GM18861 (cell line): ENCODE measurements at regions not wholly inside any gene's neighbourhood (a gene's known extent, or its start where the extent isn't known, plus 50 kb on each side); places are given as distances from the start of the nearest gene placed in this dataset.

ENCODE experiments used
- ATAC-seq: cut with Tn5 transposase; IDR thresholded peaks from one replicate; pipeline ENCODE4 v1.9.1; 2021; ENCODE audit not compliant: unreplicated experiment

GRCh38 chr12:107339932-107340331, 246.6 kb upstream of the CRY1 start:
- no peak for ATAC-seq

GRCh38 chr12:107340898-107341297, 247.5 kb upstream of the CRY1 start:
- no peak for ATAC-seq

GRCh38 chr12:107344035-107344808, 250.9 kb upstream of the CRY1 start:
- no peak for ATAC-seq

DNA sequence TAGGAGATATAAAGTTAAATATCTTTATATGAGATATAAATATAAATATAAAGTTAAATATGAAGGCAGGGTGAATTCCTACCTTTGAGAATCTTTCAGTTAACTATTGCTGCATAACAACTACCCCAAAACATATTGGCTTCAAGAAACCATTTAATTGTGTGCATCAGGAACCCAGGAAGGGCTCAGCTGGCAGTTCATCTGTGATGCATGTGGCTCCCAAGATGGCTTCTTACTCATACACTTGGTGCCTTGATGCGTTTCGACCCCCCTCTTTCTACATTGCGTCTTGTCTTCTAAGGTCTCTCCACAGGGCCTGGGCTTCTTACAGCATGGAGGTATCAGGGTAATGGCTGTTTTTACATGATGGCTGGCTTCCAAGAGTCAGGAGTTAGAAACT, 253.9 kb upstream of the CRY1 start:
- ATAC-seq, result no peak

DNA sequence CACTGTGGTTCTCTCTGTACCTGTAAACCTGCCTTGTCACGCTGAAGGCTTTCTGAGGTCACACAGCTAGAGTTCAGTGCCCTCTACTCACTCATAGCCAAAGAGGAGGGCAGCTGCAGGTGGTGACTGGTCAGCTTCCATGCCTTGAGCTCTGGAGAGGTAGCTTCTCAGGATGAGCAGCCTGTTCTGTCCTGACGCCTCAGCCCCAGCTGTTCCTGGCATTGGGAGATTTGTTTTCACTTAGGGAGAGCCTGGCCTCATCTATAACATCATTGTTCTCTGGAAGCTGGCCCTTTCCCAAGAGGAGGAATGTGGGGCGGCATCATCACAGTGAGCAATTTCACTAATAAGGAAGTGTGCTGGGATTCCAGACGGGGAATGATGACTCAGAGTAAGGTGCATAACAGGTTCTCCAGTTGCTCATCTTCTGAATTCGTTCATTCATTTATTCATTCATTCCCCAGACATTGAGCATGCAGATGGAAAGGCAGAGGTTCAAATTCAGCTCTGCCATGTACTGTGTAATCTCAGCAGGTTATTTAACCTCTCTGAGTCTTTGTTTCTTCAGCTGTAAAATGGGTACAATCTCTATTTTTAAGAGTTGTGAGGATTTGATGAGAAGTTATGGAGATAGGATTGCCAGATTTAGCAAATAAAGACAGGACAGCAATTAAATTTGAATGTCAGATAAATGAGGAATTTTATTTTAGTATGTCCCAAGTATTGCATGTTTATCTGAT, 255.8 kb upstream of the CRY1 start:
- no peak for ATAC-seq

DNA sequence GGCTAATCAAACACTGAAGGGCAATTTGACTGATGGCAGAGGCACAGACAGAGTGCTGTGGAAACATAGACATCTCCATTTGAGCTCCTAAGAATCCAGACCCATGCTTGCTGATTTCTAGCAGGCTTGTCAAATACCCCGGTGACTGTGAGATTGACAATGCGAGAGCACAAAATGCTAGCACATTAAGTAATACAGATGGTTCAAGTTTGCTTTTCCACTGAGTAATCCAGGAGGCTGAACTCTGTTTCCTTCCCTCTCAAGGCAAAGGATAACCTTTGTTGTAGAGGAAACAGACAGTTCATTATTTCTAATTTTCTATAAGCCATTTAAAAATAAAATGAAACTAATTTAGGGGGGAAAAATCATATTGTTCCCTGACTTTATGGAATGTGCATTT, 256.5 kb upstream of the CRY1 start:
- no peak for ATAC-seq

GRCh38 chr12:107351109-107351508, 257.8 kb upstream of the CRY1 start:
- ATAC-seq, result no peak

- no peak for ATAC-seq
Observed at GRCh38 chr12:107351713-107352112, 258.4 kb upstream of the CRY1 start.

DNA sequence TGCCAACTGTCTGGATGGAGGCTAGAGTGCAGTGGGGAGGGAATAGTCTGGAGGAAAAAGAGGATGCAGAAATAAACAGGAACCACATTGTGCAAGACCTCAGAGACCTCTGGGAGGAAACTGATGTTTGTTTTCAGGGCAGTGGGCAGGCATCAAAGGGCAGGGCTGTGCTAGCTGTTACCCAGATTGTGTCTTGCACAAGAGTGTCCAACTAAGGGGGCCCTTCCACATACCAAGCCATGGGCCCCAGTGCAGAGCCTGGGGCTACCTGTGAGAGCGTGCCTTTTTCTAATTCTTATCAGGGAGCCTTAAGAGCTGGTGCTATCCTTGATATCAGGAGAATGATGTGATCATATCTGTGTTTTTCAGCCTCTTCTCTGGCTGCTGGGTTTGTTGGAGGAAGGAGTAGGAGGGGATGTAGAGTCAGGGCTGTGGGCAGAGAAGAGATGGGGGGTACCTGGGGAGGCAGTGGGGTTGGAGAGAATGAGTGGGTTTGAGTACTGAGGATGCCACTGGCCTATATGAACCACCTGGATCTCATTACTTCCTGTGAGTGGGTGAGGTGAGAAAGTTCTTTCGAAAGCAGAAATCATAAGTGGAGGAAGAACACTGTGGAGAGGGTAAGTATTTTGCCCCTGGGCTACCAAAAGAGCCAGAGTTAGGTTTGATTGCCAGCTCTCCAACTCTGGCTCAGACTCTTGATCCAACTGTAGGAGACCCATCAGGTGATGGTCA, 259.2 kb upstream of the CRY1 start:
- ATAC-seq, result no peak

DNA sequence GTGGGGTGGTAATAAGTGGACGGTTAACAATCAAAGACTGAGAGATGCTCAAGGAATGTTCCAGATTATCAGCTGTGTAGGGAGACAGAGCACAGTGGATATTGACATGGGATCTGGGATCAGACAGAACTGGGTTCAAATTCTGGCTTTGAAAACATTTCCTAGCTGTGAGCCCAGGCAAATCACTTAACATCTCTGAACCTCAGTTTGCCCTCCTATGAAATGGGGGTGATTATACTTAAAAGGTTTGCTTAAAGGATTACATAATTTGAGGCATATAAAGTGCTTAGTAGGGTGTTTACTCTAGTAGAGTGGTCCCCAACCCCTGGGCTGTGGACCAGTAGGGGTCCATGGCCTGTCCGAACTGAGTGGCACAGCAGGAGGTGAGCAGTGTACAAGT, 260.0 kb upstream of the CRY1 start:
- ATAC-seq, result no peak

GRCh38 chr12:107355004-107355565, 261.7 kb upstream of the CRY1 start:
- ATAC-seq, result no peak

- ATAC-seq, result no peak
Observed at GRCh38 chr12:107355612-107356011, 262.3 kb upstream of the CRY1 start.

GRCh38 chr12:107356266-107356936, 263.1 kb upstream of the CRY1 start:
- ATAC-seq, result no peak

DNA sequence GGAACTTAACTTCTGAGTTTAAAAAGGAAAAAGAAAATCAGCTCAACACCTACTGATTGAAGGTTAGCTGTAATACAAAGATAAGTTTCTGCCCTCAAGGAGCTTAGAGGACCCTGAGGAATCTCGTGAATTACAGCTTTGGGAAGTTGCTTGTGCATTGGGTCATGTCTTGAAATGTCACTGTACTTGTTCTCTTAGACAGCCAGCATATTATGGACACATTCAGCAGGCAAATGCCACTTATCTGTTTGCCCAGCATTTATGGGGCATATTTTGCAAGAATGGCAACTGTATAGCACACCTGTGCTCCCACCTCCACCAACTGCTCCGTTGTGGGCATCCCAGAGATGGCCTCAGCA, 263.6 kb upstream of the CRY1 start:
- ATAC-seq, result no peak

- ATAC-seq, result no peak
Observed at GRCh38 chr12:107359382-107359781, 266.0 kb upstream of the CRY1 start.

DNA sequence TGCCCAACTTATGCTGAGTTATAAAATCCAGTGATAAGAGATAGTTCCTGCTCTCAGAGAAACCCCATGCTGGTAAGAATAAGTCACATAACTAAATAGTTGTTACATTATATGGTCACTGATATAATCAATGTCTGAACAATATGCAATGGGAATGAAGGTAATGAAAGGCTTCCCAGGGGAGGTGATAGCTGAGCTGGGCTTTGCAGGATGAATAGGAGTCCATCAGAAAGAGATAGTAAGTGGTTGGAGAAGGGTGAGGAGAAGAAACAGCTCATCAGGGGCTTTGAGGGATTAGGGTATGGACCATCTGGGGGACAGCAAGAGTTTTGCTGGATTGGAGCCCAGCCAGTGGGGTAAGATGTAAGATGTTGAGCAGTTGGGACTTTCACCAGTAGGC, 266.7 kb upstream of the CRY1 start:
- no peak for ATAC-seq

DNA sequence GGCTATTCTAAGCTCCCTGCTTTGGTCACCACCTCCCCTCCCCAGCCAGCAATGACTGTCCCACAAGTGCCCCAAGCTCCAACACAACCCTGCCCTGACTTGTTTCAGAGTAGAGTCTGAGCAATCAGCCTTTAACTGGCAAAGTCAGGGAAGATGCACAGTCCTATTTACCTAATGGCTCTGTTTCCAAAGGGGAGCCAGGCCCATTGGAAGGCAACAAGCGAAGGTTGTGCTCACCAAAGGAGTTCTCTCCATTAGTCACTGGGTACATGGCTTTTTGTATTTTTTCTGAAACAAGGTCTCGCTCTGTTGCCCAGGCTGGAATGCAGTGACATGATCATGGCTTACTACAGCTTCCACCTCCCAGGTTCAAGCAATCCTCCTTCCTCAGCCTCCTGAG, 267.1 kb upstream of the CRY1 start:
- no peak for ATAC-seq

DNA sequence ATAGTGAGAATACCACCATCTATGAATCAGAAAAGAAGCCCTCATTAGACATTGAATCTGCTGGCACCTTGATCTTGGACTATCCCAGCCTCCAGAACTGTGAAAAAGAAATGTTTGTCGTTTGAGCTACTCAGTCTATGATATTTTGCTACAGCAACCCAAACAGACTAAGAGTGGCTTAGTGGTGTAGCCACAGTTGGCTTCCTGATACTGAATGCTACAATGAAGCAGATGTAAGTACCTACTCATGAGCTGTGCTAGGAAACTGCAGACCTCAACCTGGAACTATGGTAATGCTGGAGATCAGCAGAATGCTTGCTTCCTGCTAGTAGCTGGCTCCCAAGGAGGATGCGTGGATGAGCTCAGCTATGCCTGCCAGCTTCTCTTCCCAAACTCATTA, 268.6 kb upstream of the CRY1 start:
- no peak for ATAC-seq

GRCh38 chr12:107362960-107363359, 269.6 kb upstream of the CRY1 start:
- no peak for ATAC-seq

DNA sequence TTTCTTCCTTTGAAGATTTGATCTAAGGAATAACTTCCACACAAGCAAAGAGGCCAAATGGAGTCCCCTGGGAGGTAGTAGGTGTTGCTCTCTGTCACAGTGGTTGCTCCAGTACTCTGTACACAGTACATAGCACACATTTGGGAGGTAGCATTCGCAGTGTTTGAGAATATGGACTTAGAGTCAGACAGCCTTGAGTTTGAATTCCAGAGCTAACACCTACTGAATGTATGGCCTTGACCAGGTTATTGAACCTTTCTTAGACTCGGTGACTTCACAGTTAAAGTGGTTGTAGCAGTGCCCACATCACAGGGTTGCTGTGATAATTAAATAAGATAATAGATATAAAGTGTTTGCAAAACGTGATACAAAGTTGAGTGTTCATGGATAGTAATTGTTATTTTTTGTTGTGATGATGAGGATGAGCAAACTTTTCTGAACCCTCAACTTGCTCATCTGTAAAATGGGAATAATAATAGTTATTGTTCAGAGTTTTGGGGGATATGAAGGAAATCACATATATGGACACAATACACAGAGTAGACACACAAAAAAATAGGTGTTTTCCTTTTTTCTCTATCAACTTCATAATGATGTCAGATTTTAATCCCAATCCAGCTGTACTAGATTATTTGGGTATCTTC, 271.6 kb upstream of the CRY1 start:
- ATAC-seq, result no peak

- no peak for ATAC-seq
Observed at GRCh38 chr12:107365703-107366102, 272.4 kb upstream of the CRY1 start.
